Prostate gland (tissue), 2 donors: ENCODE measurements at regions not wholly inside any gene's neighbourhood (a gene's known extent, or its start where the extent isn't known, plus 50 kb on each side); places are given as distances from the start of the nearest gene placed in this dataset.

Source experiments
- DNase-seq: peaks from one replicate; pipeline ENCODE4 v3.0.0-alpha.2; 2019; ENCODE audit warnings: low spot score
- H3K27ac ChIP-seq, 2 donors: fragments of 200-600 bp; sonication (generic); 2 replicates each; pipeline ENCODE4 v1.5.1; 2017 to 2019
- H3K27me3 ChIP-seq: fragments of 200-600 bp; sonication (generic); replicated peaks from 2 replicates; pipeline ENCODE4 v1.5.1; 2019; ENCODE audit not compliant: insufficient read depth
- H3K36me3 ChIP-seq, 2 donors: fragments of 200-600 bp; sonication (generic); 1 replicate in 1 of 2; 2 replicates in 1 of 2; pipeline versions ENCODE4 v1.5.1 to v1.8.1; 2017 to 2019
- H3K4me1 ChIP-seq: fragments of 200-600 bp; sonication (generic); replicated peaks from 2 replicates; pipeline ENCODE4 v1.5.1; 2019
- H3K4me3 ChIP-seq, 2 donors: fragments of 200-600 bp; sonication (generic); 2 replicates each; pipeline ENCODE4 v1.5.1; 2017 to 2019
- H3K9me3 ChIP-seq: fragments of 200-600 bp; sonication (generic); 2 replicates; pipeline ENCODE4 v1.5.1; 2017
- CTCF ChIP-seq, 4 experiments: fragments of 200-600 bp in 2 of 4; fragments of 450-650 bp in 2 of 4; sonication (generic) in 2 of 4; IDR thresholded peaks; 1 replicate in 3 of 4; 2 replicates in 1 of 4; pipeline ENCODE4 v1.5.1; 2016 to 2019; ENCODE audit warnings: antibody characterized with exemption in 4 of 4, mild to moderate bottlenecking in 2 of 4, moderate library complexity in 2 of 4
- POLR2A ChIP-seq: fragments of 450-650 bp; IDR thresholded peaks from one replicate; pipeline ENCODE4 v1.6.1; 2016; ENCODE audit warnings: antibody characterized with exemption, mild to moderate bottlenecking
- POLR2AphosphoS5 ChIP-seq: sonication (generic); formaldehyde crosslinking; IDR thresholded peaks from one replicate; pipeline ENCODE4 v1.6.1; 2017; ENCODE audit warnings: antibody characterized with exemption
- WGBS: methylation state at CpG from one replicate; pipeline ENCODE4 v1.1.5; 2018; 5-methylcytosine and 5-hydroxymethylcytosine counted together
- intact Hi-C: fragments of 100-400 bp; cut with DNase I; formaldehyde crosslinking; loops from one replicate; pipeline ENCODE4 v1.14.2; 2022

DNA sequence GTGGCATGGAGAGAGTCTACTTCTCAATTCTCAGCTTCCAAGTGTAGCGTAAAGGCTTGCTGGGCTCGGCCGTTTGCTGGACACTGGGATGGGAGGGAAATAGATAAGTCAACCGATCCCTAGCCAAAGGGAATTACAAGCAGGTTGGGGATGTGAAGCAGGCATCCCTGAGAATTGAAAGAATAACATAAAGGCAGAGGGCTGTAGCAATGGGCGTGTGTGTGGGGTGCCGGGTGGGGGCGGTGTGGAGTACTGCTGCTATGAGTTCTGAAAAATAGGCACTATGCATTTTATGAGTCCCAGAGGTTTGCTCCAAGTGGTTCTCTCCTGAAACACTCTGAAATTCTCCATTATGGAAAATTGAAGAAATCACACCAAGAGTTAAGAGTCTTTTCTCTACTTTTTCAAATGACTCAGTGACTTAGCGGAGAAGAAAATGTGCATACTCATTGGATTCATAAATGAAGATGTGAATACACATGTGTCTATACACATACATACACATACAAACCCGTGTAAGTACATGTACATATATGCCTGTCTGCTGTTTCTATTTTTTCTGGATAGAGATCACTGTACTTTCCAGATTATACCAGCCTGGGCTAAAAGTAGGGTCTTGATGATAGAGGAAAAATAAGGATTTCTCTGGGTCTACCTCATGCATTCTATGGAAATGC lies 65.4 kb downstream of the ADRA2A start:
- Histone ChIP-seq H3K27me3 (no peaks in the 10 kb centered on the region), H3K4me1 (no peaks in the 10 kb centered on the region), H3K9me3 (no peaks in the 10 kb centered on the region), H3K27ac (no peak overlapping the region), H3K4me3 (no peak overlapping the region), H3K36me3 (no peaks in the 10 kb centered on the region)
- intact Hi-C loops: no loop called here
- no peak for DNase-seq
- WGBS: 71% methylated on average over 9 of the region's 9 CpGs
- TF ChIP-seq POLR2A: no peak
- no peak for TF ChIP-seq CTCF (IDR thresholded peaks at IDR 0.05)
- no peak for TF ChIP-seq POLR2AphosphoS5

GRCh38 chr10:111146025-111146640 lies 69.3 kb downstream of the ADRA2A start:
- Histone ChIP-seq H3K27me3 (no peaks in the 10 kb centered on the region), H3K9me3 (no peaks in the 10 kb centered on the region), H3K4me3 (no peak overlapping the region), H3K36me3 (no peaks in the 10 kb centered on the region), H3K27ac (no peak overlapping the region), H3K4me1 (no peaks in the 10 kb centered on the region)
- 47% methylated on average over 2 of the region's 2 CpGs for WGBS
- no peak for TF ChIP-seq POLR2AphosphoS5
- no peak for DNase-seq
- intact Hi-C loops: no loop called here

- 75% methylated on average over 6 of the region's 6 CpGs for whole genome bisulfite sequencing
- H3K27ac ChIP-seq: no peak overlapping the region
Observed at GRCh38 chr10:111148025-111148424, 71.2 kb downstream of the ADRA2A start.

GRCh38 chr10:111148440-111148839 lies 71.6 kb downstream of the ADRA2A start:
- H3K36me3 ChIP-seq: no peaks in the 10 kb centered on the region
- H3K27ac ChIP-seq: no peak overlapping the region
- DNase-seq: no peak
- WGBS: 86% methylated on average over 7 of the region's 7 CpGs
- TF ChIP-seq POLR2AphosphoS5: no peak
- TF ChIP-seq POLR2A: no peak
- TF ChIP-seq CTCF (IDR thresholded peaks at IDR 0.05): no peak
- no peaks in the 10 kb centered on the region for H3K27me3 ChIP-seq
- intact Hi-C loops: no loop called here
- no peaks in the 10 kb centered on the region for H3K4me1 ChIP-seq
- H3K9me3 ChIP-seq: no peaks in the 10 kb centered on the region
- no peak overlapping the region for H3K4me3 ChIP-seq

More at GRCh38 chr10:111148025-111148424, 71.2 kb downstream of the ADRA2A start:
- Histone ChIP-seq H3K4me1 (no peaks in the 10 kb centered on the region), H3K27me3 (no peaks in the 10 kb centered on the region), H3K36me3 (no peaks in the 10 kb centered on the region), H3K4me3 (no peak overlapping the region), H3K9me3 (no peaks in the 10 kb centered on the region)
- no peak for DNase-seq
- intact Hi-C loops: no loop called here
- TF ChIP-seq POLR2A: no peak
- no peak for TF ChIP-seq POLR2AphosphoS5
- TF ChIP-seq CTCF (IDR thresholded peaks at IDR 0.05): no peak

- intact Hi-C loops: no loop called here
- Histone ChIP-seq H3K4me3 (no peak overlapping the region), H3K9me3 (no peaks in the 10 kb centered on the region)
Observed at GRCh38 chr10:111150691-111151090, 73.9 kb downstream of the ADRA2A start.

More at GRCh38 chr10:111150691-111151090, 73.9 kb downstream of the ADRA2A start:
- Histone ChIP-seq H3K27me3 (no peaks in the 10 kb centered on the region), H3K36me3 (no peaks in the 10 kb centered on the region), H3K27ac (no peak overlapping the region), H3K4me1 (no peaks in the 10 kb centered on the region)
- 94% methylated on average over 7 of the region's 7 CpGs for WGBS
- DNase-seq: no peak
- no peak for TF ChIP-seq POLR2A
- TF ChIP-seq POLR2AphosphoS5: no peak
- TF ChIP-seq CTCF (IDR thresholded peaks at IDR 0.05): no peak
